Esophagus squamous epithelium (tissue), 4 donors: ENCODE measurements at regions not wholly inside any gene's neighbourhood (a gene's known extent, or its start where the extent isn't known, plus 50 kb on each side); places are given as distances from the start of the nearest gene placed in this dataset.

Experiments used
- POLR2A ChIP-seq, 4 donors: fragments of 450-650 bp; IDR thresholded peaks; one replicate each; pipeline ENCODE4 v1.6.1; 2017; ENCODE audit warnings: antibody characterized with exemption in 4 of 4, mild to moderate bottlenecking in 4 of 4, moderate library complexity in 3 of 4
- TF ChIP-seq, protein P1 (sequence below), 6 experiments: fragments of 450-650 bp in 4 of 6; fragments of 200-600 bp in 2 of 6; sonication (generic) in 2 of 6; IDR thresholded peaks; one replicate each; pipeline ENCODE4 v1.5.1; 2016 to 2019; ENCODE audit warnings: antibody characterized with exemption in 6 of 6, mild to moderate bottlenecking in 4 of 6, moderate library complexity in 4 of 6

DNA sequence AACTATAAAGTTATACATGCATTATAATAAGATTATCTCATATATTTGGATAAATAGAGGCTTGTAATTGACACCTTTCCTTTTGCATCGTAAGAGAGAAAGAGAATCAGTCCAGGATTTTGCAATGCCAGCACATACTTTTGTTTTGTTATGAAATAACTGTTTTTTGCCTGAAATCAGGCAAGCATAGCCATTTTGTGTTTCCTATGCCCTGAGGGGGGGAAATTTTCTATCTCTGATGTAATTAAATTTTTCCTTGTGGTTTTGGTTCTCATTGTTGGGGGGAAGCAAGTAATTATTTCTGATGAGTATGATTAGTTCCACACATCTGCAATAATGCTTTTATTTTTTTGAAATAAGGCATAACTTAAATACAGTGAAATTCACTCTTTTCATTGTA lies 229.4 kb downstream of the NDFIP2 start:
- TF ChIP-seq, protein P1, sequence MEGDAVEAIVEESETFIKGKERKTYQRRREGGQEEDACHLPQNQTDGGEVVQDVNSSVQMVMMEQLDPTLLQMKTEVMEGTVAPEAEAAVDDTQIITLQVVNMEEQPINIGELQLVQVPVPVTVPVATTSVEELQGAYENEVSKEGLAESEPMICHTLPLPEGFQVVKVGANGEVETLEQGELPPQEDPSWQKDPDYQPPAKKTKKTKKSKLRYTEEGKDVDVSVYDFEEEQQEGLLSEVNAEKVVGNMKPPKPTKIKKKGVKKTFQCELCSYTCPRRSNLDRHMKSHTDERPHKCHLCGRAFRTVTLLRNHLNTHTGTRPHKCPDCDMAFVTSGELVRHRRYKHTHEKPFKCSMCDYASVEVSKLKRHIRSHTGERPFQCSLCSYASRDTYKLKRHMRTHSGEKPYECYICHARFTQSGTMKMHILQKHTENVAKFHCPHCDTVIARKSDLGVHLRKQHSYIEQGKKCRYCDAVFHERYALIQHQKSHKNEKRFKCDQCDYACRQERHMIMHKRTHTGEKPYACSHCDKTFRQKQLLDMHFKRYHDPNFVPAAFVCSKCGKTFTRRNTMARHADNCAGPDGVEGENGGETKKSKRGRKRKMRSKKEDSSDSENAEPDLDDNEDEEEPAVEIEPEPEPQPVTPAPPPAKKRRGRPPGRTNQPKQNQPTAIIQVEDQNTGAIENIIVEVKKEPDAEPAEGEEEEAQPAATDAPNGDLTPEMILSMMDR (IDR thresholded peaks at IDR 0.05), result no peak
- no peak for TF ChIP-seq POLR2A (IDR thresholded peaks at IDR 0.05)
